ENCODE measurements at regions not wholly inside any gene's neighbourhood (a gene's known extent, or its start where the extent isn't known, plus 50 kb on each side); places are given as distances from the start of the nearest gene placed in this dataset.

DNA sequence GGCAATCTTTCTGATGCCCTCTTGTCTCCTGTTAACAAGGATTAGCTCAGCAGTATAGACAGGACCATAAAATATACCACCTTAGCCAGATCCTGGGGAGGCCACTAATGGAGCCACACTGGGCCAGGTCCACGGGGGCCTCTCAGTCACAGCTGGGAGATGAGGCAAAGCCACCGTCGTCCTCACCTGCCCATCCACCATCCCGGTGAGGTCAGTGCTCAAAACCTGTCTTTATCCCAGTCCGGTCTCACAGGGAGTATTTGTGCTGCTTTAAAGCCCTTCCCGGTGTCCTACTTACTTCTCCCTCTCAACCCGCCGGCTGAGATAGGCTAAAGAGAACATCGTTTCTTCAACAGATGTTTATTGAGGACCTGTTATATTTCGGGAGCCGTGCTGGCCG, 104.3 kb downstream of the EDN3 start:
- no peak for DNase-seq (ENCODE audit: low read depth in 2 of 2)
- Histone ChIP-seq H3K27ac (ENCODE audit: insufficient read depth, low read length) (no peak overlapping the region), H3K4me2 (ENCODE audit: extremely low read depth, insufficient read depth, low read length) (no peak overlapping the region), H3K4me1 (ENCODE audit: control insufficient read depth, extremely low read depth, insufficient read depth, low read length) (no peaks in the 10 kb centered on the region), H3K79me2 (ENCODE audit: control insufficient read depth, insufficient read depth, low read length) (no peaks in the 10 kb centered on the region), H3K9me3 (ENCODE audit: control insufficient read depth, insufficient read depth, low read depth, low read length) (no peaks in the 10 kb centered on the region), H3K4me3 (replicated peaks in 1 of 4; ENCODE audit: control extremely low read depth in 1 of 4, insufficient read depth in 1 of 4, low read depth in 3 of 4, low read length in 4 of 4) (no peak overlapping the region), H3K9ac (ENCODE audit: insufficient read depth, low read length) (no peak overlapping the region), H2AFZ (ENCODE audit: low read length) (no peak overlapping the region), H3K27me3 (ENCODE audit: control insufficient read depth, insufficient read depth, low read length) (peaks cover 6% of the 10 kb centered on the region), H4K20me1 (ENCODE audit: control insufficient read depth, extremely low read depth, insufficient read depth, low read length) (no peaks in the 10 kb centered on the region), H3K36me3 (ENCODE audit: control insufficient read depth, insufficient read depth, low read length) (no peaks in the 10 kb centered on the region)
- TF ChIP-seq, protein P1, sequence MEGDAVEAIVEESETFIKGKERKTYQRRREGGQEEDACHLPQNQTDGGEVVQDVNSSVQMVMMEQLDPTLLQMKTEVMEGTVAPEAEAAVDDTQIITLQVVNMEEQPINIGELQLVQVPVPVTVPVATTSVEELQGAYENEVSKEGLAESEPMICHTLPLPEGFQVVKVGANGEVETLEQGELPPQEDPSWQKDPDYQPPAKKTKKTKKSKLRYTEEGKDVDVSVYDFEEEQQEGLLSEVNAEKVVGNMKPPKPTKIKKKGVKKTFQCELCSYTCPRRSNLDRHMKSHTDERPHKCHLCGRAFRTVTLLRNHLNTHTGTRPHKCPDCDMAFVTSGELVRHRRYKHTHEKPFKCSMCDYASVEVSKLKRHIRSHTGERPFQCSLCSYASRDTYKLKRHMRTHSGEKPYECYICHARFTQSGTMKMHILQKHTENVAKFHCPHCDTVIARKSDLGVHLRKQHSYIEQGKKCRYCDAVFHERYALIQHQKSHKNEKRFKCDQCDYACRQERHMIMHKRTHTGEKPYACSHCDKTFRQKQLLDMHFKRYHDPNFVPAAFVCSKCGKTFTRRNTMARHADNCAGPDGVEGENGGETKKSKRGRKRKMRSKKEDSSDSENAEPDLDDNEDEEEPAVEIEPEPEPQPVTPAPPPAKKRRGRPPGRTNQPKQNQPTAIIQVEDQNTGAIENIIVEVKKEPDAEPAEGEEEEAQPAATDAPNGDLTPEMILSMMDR (conservative IDR thresholded peaks at IDR 0.05 in 1 of 2, IDR thresholded peaks at IDR 0.05 in 1 of 2; ENCODE audit: low read depth in 1 of 2, low read length in 2 of 2): no peak
- no peak for TF ChIP-seq EZH2 (IDR thresholded peaks at IDR 0.05; ENCODE audit: low read length, missing control alignments)

DNA sequence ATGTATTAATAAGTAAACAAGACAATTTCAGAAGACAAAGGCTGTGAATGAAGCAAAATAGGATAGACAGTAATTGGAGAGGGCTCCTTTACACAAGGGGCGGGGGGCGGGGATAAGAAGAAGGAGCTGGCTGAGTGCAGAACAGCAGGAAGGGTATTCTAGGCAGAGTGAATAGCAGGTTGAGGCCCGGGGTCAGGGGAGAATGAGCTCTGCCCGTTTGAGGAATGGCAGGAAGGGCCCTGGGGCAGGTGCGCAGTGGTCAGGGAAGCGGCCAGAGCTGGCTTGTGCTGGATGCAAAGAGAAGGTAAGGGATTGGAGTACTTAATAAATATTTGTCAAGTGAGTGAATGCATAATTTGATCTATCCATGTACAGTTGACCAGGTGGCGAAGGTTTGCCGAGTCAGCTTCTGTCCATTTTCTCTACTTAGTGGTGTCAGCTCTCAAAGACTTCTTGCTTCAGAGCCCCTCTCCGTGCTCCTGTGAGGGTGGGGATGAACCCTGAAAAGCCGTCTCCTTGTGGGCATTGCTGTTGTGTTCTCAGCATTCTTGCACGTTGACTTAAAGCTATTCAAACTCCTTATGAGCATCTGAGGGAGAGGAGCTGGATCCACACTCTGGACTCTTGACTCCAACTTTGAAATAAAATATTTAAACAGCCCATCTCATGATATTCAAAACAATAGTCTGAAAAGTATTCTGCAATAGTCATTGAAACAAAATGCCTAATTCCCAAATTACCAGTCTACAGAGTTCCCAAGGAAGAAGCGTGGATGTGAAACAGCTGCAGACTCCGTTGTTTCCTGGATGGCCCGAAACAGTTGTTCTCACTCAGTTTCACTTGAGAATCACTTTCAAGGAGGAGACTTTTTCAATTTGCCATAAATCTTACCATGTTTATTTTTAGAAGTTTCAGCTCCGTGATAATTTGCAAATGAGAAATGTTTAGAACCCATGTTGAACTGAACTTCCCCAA, 105.1 kb downstream of the EDN3 start:
- no peaks in the 10 kb centered on the region for H3K79me2 ChIP-seq (ENCODE audit: control insufficient read depth, insufficient read depth, low read length)
- H3K9me3 ChIP-seq (ENCODE audit: control insufficient read depth, insufficient read depth, low read depth, low read length): no peaks in the 10 kb centered on the region
- peaks cover 6% of the 10 kb centered on the region for H3K27me3 ChIP-seq (ENCODE audit: control insufficient read depth, insufficient read depth, low read length)
- no peaks in the 10 kb centered on the region for H3K4me1 ChIP-seq (ENCODE audit: control insufficient read depth, extremely low read depth, insufficient read depth, low read length)
- H3K36me3 ChIP-seq (ENCODE audit: control insufficient read depth, insufficient read depth, low read length): no peaks in the 10 kb centered on the region
- TF ChIP-seq EZH2 (IDR thresholded peaks at IDR 0.05; ENCODE audit: low read length, missing control alignments): no peak
- TF ChIP-seq, protein P1 (conservative IDR thresholded peaks at IDR 0.05 in 1 of 2, IDR thresholded peaks at IDR 0.05 in 1 of 2; ENCODE audit: low read depth in 1 of 2, low read length in 2 of 2): no peak
- no peak overlapping the region for H3K4me2 ChIP-seq (ENCODE audit: extremely low read depth, insufficient read depth, low read length)
- no peak overlapping the region for H3K4me3 ChIP-seq (replicated peaks in 1 of 4; ENCODE audit: control extremely low read depth in 1 of 4, insufficient read depth in 1 of 4, low read depth in 3 of 4, low read length in 4 of 4)
- H3K27ac ChIP-seq (ENCODE audit: insufficient read depth, low read length): no peak overlapping the region
- H4K20me1 ChIP-seq (ENCODE audit: control insufficient read depth, extremely low read depth, insufficient read depth, low read length): no peaks in the 10 kb centered on the region
- no peak overlapping the region for H2AFZ ChIP-seq (ENCODE audit: low read length)
- no peak for DNase-seq (ENCODE audit: low read depth in 2 of 2)
- H3K9ac ChIP-seq (ENCODE audit: insufficient read depth, low read length): no peak overlapping the region

DNA sequence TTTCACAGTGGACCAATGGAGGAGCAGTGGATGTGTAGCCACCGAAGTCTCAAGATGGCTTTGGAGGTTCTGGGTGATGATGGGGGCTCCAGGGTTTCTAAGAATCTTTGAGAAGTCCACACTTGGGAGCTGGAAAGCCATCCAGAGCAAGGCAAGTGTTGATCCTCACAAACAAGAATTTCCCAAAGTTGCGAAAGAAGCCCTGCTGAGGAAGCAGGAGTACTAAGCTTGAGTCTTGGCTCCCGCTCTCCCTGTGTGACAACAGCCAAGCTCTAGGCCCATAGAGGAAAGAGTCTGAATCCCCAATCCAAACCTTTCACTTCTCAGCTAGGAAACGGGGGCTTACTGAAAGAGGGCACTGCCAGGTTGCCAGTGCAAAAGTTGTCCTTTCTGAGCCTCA, 106.0 kb downstream of the EDN3 start:
- no peak overlapping the region for H3K27ac ChIP-seq (ENCODE audit: insufficient read depth, low read length)
- H3K4me2 ChIP-seq (ENCODE audit: extremely low read depth, insufficient read depth, low read length): no peak overlapping the region
- H3K9me3 ChIP-seq (ENCODE audit: control insufficient read depth, insufficient read depth, low read depth, low read length): no peaks in the 10 kb centered on the region
- TF ChIP-seq, protein P1 (conservative IDR thresholded peaks at IDR 0.05 in 1 of 2, IDR thresholded peaks at IDR 0.05 in 1 of 2; ENCODE audit: low read depth in 1 of 2, low read length in 2 of 2): no peak
- TF ChIP-seq EZH2 (IDR thresholded peaks at IDR 0.05; ENCODE audit: low read length, missing control alignments): no peak
- no peaks in the 10 kb centered on the region for H3K36me3 ChIP-seq (ENCODE audit: control insufficient read depth, insufficient read depth, low read length)
- H3K9ac ChIP-seq (ENCODE audit: insufficient read depth, low read length): no peak overlapping the region
- H3K27me3 ChIP-seq (ENCODE audit: control insufficient read depth, insufficient read depth, low read length): peaks cover 4% of the 10 kb centered on the region
- no peak overlapping the region for H2AFZ ChIP-seq (ENCODE audit: low read length)
- no peak for DNase-seq (ENCODE audit: low read depth in 2 of 2)
- no peaks in the 10 kb centered on the region for H3K79me2 ChIP-seq (ENCODE audit: control insufficient read depth, insufficient read depth, low read length)
- no peak overlapping the region for H3K4me3 ChIP-seq (replicated peaks in 1 of 4; ENCODE audit: control extremely low read depth in 1 of 4, insufficient read depth in 1 of 4, low read depth in 3 of 4, low read length in 4 of 4)
- H3K4me1 ChIP-seq (ENCODE audit: control insufficient read depth, extremely low read depth, insufficient read depth, low read length): no peaks in the 10 kb centered on the region
- no peaks in the 10 kb centered on the region for H4K20me1 ChIP-seq (ENCODE audit: control insufficient read depth, extremely low read depth, insufficient read depth, low read length)

All from fibroblast of lung (primary cell).